HFFc6 (cell line): ENCODE measurements at regions not wholly inside any gene's neighbourhood (a gene's known extent, or its start where the extent isn't known, plus 50 kb on each side); places are given as distances from the start of the nearest gene placed in this dataset.
"Not testable (repeated sequence)": the region's sequence is repeated elsewhere in the genome, so short reads cannot be mapped to it uniquely, and the experiment has no call there.

Experiments used
- DNase-seq: peaks from one replicate; pipeline ENCODE4 v3.0.0-alpha.2; 2018
- H3K27ac Mint-ChIP-seq: 2 replicates; pipeline ENCODE4 v1.8.0; 2020; ENCODE audit warnings: mild to moderate bottlenecking, mixed read lengths
- H3K27me3 Mint-ChIP-seq: 2 replicates; pipeline ENCODE4 v1.8.0; 2021; ENCODE audit warnings: mild to moderate bottlenecking, moderate library complexity, mixed read lengths; ENCODE audit not compliant: insufficient read depth
- H3K36me3 Mint-ChIP-seq: 2 replicates; pipeline ENCODE4 v1.8.0; 2021; ENCODE audit warnings: low read depth, mixed read lengths
- H3K4me1 Mint-ChIP-seq: 2 replicates; pipeline ENCODE4 v1.8.0; 2020; ENCODE audit warnings: low read depth, mixed read lengths
- H3K4me3 Mint-ChIP-seq: 2 replicates; pipeline ENCODE4 v1.8.0; 2020; ENCODE audit warnings: mild to moderate bottlenecking, moderate library complexity, mixed read lengths
- H3K9me3 Mint-ChIP-seq: 2 replicates; pipeline ENCODE4 v1.8.0; 2020; ENCODE audit warnings: mild to moderate bottlenecking, mixed read lengths
- TF ChIP-seq, protein P1 (sequence below): fragments of 200-600 bp; sonication (generic); IDR thresholded peaks from 2 replicates; pipeline ENCODE4 v1.5.0; 2021; ENCODE audit warnings: antibody characterized with exemption, mild to moderate bottlenecking

DNA sequence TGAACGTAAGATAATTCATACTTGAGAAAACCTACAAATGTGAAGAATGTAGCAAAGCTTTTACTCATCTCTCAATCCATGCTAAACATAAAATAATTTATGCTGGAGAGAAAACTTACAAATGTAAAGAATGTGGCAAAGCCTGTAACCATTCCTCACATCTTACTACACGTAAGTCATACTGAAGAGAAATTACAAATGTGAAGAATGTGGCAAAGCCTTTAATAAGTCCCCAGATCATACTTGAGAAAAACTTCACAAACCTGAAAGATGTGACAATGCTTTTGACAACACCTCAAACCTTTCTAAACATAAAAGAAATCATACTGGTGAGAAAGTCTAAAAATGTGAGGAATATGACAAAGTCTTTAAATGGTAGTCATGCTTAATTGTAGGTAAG is 89.4 kb downstream of the ZNF675 start:
- H3K27ac Mint-ChIP-seq = 0 out of 2 replicates have a peak overlapping the region, but pooled peaks have one; percentile 3
- peaks cover 31% of the 10 kb centered on the region for H3K4me1 Mint-ChIP-seq
- no peak overlapping the region for H3K4me3 Mint-ChIP-seq
- DNase-seq = no peak
- H3K27me3 Mint-ChIP-seq = no peaks in the 10 kb centered on the region
- TF ChIP-seq, protein P1, sequence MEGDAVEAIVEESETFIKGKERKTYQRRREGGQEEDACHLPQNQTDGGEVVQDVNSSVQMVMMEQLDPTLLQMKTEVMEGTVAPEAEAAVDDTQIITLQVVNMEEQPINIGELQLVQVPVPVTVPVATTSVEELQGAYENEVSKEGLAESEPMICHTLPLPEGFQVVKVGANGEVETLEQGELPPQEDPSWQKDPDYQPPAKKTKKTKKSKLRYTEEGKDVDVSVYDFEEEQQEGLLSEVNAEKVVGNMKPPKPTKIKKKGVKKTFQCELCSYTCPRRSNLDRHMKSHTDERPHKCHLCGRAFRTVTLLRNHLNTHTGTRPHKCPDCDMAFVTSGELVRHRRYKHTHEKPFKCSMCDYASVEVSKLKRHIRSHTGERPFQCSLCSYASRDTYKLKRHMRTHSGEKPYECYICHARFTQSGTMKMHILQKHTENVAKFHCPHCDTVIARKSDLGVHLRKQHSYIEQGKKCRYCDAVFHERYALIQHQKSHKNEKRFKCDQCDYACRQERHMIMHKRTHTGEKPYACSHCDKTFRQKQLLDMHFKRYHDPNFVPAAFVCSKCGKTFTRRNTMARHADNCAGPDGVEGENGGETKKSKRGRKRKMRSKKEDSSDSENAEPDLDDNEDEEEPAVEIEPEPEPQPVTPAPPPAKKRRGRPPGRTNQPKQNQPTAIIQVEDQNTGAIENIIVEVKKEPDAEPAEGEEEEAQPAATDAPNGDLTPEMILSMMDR = no peak
- H3K36me3 Mint-ChIP-seq = peaks cover 11% of the 10 kb centered on the region; the same call in 1 of the 2 replicates
- peaks cover 20% of the 10 kb centered on the region for H3K9me3 Mint-ChIP-seq

DNA sequence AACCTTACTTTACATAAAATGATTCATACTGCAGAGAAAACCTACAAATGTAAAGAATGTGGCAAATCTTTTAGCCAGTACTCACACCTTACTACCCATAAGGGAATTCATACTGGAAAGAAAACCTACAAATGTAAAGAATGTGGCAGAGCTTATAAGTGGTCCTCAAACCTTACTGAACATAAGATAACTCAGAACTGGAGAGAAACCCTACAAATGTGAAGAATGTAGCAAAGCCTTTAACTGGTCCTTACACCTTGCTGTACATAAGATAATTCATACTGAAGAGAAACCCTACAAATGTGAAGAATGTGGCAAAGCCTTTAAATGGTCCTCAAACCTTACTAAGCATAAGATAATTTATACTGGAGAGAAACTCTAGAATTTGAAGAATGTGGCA is 90.1 kb downstream of the ZNF675 start:
- peaks cover 27% of the 10 kb centered on the region for H3K9me3 Mint-ChIP-seq
- H3K27me3 Mint-ChIP-seq = no peaks in the 10 kb centered on the region; the same call in 1 of the 2 replicates
- TF ChIP-seq, protein P1 = no peak
- no peak overlapping the region; the same call in 1 of the 2 replicates for H3K4me3 Mint-ChIP-seq
- peak overlapping the region; percentile 7; the same call in 1 of the 2 replicates for H3K27ac Mint-ChIP-seq
- peaks cover 31% of the 10 kb centered on the region for H3K4me1 Mint-ChIP-seq
- DNase-seq = no peak
- H3K36me3 Mint-ChIP-seq = peaks cover 14% of the 10 kb centered on the region; the same call in 1 of the 2 replicates

DNA sequence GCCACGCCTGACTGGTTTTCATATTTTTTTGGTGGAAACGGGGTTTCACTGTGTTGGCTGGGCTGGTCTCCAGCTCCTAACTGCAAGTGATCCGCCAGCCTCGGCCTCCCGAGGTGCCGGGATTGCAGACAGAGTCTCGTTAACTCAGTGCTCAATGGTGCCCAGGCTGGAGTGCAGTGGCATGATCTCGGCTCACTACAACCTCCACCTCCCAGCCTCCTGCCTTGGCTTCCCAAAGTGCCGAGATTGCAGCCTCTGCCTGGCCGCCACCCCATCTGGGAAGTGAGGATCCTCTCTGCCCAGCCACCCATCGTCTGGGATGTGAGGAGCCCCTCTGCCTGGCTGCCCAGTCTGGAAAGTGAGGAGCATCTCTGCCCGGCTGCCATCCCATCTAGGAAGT is 92.7 kb downstream of the ZNF675 start:
- Mint-ChIP-seq H3K9me3 (peaks cover 41% of the 10 kb centered on the region), H3K36me3 (peaks cover 25% of the 10 kb centered on the region), H3K4me1 (peaks cover 31% of the 10 kb centered on the region)
- not testable (repeated sequence) for H3K27me3 Mint-ChIP-seq, DNase-seq, H3K4me3 Mint-ChIP-seq, H3K27ac Mint-ChIP-seq

DNA sequence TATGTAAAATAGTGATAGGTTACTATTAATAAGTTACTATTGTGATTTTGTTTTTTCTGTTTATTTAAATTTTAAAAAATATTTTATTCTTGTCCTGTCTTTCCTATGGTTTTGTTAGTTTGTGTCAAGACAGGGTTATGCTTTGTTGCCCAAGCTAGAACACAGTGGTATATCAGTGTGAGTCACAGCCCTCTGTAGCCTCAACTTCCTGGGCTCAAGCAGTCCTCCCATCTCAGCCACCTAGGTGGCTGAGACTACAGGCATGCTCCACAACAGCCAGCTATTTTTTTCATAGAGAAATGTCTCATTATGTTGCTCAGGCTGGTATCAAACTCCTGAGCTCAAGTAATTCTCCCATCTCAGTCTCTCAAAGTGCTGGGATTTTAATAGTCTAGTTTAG is 99.5 kb downstream of the ZNF675 start:
- no peak overlapping the region for H3K4me3 Mint-ChIP-seq
- H3K4me1 Mint-ChIP-seq = no peaks in the 10 kb centered on the region
- DNase-seq = no peak
- TF ChIP-seq, protein P1 = no peak
- H3K27ac Mint-ChIP-seq = no peak overlapping the region
- peaks cover 31% of the 10 kb centered on the region for H3K36me3 Mint-ChIP-seq
- H3K27me3 Mint-ChIP-seq = no peaks in the 10 kb centered on the region; the same call in 1 of the 2 replicates
- H3K9me3 Mint-ChIP-seq = peaks cover 35% of the 10 kb centered on the region

DNA sequence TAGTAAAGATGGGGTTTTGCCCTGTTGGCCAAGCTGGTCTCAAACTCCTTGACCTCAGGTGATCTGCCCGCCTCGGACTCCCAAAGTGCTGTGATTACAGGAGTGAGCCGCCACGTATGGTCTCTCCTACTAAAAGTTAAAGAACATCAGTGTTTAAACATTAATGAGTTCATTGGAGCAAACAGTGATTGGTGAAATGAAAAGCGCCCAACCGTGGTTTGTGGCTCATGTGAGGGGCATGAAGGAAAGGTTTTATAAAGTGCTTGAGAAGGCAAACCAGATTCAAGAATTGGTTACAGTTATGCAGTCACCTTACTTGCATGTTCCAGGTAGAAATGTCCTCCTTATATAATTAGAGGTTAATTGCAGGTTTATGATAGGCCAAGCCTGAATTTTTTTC is 109.5 kb downstream of the ZNF675 start:
- TF ChIP-seq, protein P1 = no peak
- no peak overlapping the region for H3K4me3 Mint-ChIP-seq
- H3K36me3 Mint-ChIP-seq = peaks cover 19% of the 10 kb centered on the region
- H3K4me1 Mint-ChIP-seq = peaks cover 31% of the 10 kb centered on the region
- H3K9me3 Mint-ChIP-seq = peaks cover 22% of the 10 kb centered on the region
- no peak overlapping the region for H3K27ac Mint-ChIP-seq
- H3K27me3 Mint-ChIP-seq = no peaks in the 10 kb centered on the region
- no peak for DNase-seq

DNA sequence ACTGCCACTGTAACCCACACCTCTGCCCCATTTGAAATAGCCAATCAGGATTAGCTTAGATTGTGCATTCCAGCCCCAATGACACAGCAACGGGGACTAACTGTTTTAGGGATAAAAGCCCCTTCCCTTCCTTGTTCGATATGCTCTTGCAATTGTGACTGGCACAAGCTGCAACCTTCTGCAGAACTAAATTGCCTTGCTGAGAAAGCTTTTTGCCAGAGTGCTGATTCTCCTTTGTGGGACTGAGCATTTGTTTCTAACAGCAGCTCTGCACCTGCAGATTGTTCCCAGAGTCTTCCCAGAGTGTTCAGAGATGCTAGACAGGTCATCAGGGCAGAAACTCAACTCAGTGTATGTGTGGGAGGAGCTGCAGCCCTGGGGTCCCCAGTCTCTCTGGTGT is 115.8 kb downstream of the ZNF675 start:
- peaks cover 71% of the 10 kb centered on the region for H3K9me3 Mint-ChIP-seq
- H3K27ac Mint-ChIP-seq = no peak overlapping the region
- peaks cover 3% of the 10 kb centered on the region; the same call in 1 of the 2 replicates for H3K27me3 Mint-ChIP-seq
- H3K4me1 Mint-ChIP-seq = peaks cover 11% of the 10 kb centered on the region
- H3K36me3 Mint-ChIP-seq = peaks cover 49% of the 10 kb centered on the region
- TF ChIP-seq, protein P1 = no peak
- no peak for DNase-seq
- H3K4me3 Mint-ChIP-seq = no peak overlapping the region

DNA sequence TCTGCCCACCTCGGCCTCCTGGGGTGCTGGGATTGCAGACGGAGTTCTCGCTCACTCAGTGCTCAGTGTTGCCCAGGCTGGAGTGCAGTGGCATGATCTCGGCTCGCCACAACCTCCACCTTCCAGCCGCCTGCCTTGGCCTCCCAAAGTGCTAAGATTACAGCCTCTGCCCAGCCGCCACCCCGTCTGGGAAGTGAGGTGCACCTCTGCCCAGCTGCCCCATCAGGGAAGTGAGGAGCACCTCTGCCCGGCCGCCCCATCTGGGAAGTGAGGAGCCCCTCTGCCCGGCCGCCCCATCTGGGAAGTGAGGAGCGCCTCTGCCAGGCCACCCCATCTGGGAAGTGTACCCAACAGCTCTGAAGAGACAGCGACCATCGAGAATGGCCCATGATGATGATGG is 118.9 kb downstream of the ZNF675 start:
- H3K27me3 Mint-ChIP-seq, DNase-seq, H3K27ac Mint-ChIP-seq, H3K4me3 Mint-ChIP-seq, H3K4me1 Mint-ChIP-seq: not testable (repeated sequence)
- H3K36me3 Mint-ChIP-seq = peaks cover 41% of the 10 kb centered on the region
- H3K9me3 Mint-ChIP-seq = peaks cover 63% of the 10 kb centered on the region
